ENCODE measurements at regions not wholly inside any gene's neighbourhood (a gene's known extent, or its start where the extent isn't known, plus 50 kb on each side); places are given as distances from the start of the nearest gene placed in this dataset.

DNA sequence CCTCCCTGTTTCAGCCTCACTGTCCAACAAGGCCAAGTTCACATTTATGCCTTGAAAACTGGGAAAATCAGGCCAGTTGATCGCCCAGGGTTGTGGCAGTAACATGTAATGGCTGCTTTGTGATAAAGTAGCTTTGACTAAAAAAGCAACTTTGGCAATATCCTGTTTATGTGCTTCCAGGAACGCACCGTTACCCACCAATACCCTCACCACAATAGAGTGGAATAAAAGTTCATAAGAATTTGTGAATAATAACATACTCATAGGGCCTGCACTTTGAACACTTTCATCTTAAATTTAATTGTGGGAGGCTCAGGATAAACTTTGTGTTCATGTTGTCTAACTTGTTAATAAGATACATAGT is 80.7 kb upstream of the MAML3 start:
- TF ChIP-seq EZH2phosphoT487 (IDR thresholded peaks at IDR 0.05; ENCODE audit: borderline replicate concordance, low read length) = no peak
- TF ChIP-seq, protein P1, sequence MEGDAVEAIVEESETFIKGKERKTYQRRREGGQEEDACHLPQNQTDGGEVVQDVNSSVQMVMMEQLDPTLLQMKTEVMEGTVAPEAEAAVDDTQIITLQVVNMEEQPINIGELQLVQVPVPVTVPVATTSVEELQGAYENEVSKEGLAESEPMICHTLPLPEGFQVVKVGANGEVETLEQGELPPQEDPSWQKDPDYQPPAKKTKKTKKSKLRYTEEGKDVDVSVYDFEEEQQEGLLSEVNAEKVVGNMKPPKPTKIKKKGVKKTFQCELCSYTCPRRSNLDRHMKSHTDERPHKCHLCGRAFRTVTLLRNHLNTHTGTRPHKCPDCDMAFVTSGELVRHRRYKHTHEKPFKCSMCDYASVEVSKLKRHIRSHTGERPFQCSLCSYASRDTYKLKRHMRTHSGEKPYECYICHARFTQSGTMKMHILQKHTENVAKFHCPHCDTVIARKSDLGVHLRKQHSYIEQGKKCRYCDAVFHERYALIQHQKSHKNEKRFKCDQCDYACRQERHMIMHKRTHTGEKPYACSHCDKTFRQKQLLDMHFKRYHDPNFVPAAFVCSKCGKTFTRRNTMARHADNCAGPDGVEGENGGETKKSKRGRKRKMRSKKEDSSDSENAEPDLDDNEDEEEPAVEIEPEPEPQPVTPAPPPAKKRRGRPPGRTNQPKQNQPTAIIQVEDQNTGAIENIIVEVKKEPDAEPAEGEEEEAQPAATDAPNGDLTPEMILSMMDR (IDR thresholded peaks at IDR 0.05; ENCODE audit: low read depth, low read length, poor library complexity, severe bottlenecking) = no peak
- H3K4me3 ChIP-seq (ENCODE audit: low read length) = peak overlapping the region; percentile 42
- H3K9me2 ChIP-seq (replicated peaks; ENCODE audit: control insufficient read depth, low read length) = no peaks in the 10 kb centered on the region
- H3K36me3 ChIP-seq (ENCODE audit: control insufficient read depth, low read length) = no peaks in the 10 kb centered on the region
- no peaks in the 10 kb centered on the region for H3K27me3 ChIP-seq (ENCODE audit: control insufficient read depth, low read length)
- no peaks in the 10 kb centered on the region for H3K79me2 ChIP-seq (ENCODE audit: control insufficient read depth, low read length)
- H3K4me1 ChIP-seq (ENCODE audit: control insufficient read depth, low read length) = peaks cover 66% of the 10 kb centered on the region
- peaks cover 16% of the 10 kb centered on the region for H3F3A ChIP-seq (ENCODE audit: control insufficient read depth, insufficient read depth)
- no peaks in the 10 kb centered on the region for H3K9me3 ChIP-seq (ENCODE audit: control insufficient read depth, insufficient read depth, low read length)
- peak overlapping the region; percentile 70 for H3K4me2 ChIP-seq (ENCODE audit: low read length)
- H4K20me1 ChIP-seq (ENCODE audit: control insufficient read depth, insufficient read depth, low read depth, low read length) = no peaks in the 10 kb centered on the region
- H3K27ac ChIP-seq (ENCODE audit: low read depth, low read length) = 0 out of 2 replicates have a peak overlapping the region, but pooled peaks have one; percentile 5

DNA sequence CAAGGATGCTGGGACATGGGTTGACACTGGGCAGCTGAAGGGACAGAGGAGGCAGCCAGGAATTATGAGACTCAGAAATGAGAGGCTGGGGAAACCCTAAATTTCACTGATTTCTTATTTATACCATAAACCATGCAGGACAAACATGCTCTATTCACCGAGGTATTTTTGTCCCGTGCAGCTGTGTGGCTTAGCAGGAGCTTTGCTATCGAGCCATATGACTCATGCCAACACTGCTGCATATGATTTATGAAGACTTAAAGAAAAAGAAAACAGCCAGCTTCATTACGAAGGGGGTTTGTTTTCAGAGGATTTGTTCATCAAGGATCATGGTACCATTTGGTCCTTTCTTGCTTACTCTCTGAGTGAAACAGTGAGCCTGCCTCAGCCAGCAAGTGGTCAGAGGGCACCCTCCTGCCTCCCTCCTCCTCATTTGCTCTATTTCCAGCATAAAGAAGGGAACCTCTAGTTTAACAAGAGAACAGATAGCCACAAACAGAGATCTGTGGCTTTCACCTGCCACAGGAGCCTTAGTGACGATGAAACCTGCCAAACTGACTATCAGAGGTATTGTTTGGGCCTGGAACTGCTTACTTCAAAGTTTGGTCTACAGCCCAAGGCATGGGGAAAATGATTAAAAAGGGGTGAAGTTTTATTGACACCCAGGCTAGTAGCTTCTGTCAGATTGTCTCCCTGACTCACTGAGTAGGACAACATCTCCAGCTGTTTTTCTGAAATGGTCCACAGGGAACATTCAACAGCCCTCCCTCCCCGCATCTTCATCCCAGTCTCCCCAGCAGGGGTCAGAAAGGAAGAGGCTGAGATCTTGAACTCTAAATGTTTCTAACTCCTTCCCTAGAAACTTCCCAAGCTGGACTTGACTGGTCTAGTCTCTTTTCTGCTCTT is 80.1 kb upstream of the MAML3 start:
- no peaks in the 10 kb centered on the region for H3K79me2 ChIP-seq (ENCODE audit: control insufficient read depth, low read length)
- H3K4me1 ChIP-seq (ENCODE audit: control insufficient read depth, low read length) = peaks cover 59% of the 10 kb centered on the region
- TF ChIP-seq, protein P1 (IDR thresholded peaks at IDR 0.05; ENCODE audit: low read depth, low read length, poor library complexity, severe bottlenecking) = peak; percentile 35
- no peak for TF ChIP-seq EZH2phosphoT487 (IDR thresholded peaks at IDR 0.05; ENCODE audit: borderline replicate concordance, low read length)
- H3K9me3 ChIP-seq (ENCODE audit: control insufficient read depth, insufficient read depth, low read length) = no peaks in the 10 kb centered on the region
- H4K20me1 ChIP-seq (ENCODE audit: control insufficient read depth, insufficient read depth, low read depth, low read length) = no peaks in the 10 kb centered on the region
- 0 out of 2 replicates have a peak overlapping the region, but pooled peaks have one; percentile 5 for H3K27ac ChIP-seq (ENCODE audit: low read depth, low read length)
- H3K27me3 ChIP-seq (ENCODE audit: control insufficient read depth, low read length) = no peaks in the 10 kb centered on the region
- no peaks in the 10 kb centered on the region for H3K9me2 ChIP-seq (replicated peaks; ENCODE audit: control insufficient read depth, low read length)
- peaks cover 10% of the 10 kb centered on the region for H3F3A ChIP-seq (ENCODE audit: control insufficient read depth, insufficient read depth)
- peak overlapping the region; percentile 42 for H3K4me3 ChIP-seq (ENCODE audit: low read length)
- no peaks in the 10 kb centered on the region for H3K36me3 ChIP-seq (ENCODE audit: control insufficient read depth, low read length)
- peak overlapping the region; percentile 70 for H3K4me2 ChIP-seq (ENCODE audit: low read length)

DNA sequence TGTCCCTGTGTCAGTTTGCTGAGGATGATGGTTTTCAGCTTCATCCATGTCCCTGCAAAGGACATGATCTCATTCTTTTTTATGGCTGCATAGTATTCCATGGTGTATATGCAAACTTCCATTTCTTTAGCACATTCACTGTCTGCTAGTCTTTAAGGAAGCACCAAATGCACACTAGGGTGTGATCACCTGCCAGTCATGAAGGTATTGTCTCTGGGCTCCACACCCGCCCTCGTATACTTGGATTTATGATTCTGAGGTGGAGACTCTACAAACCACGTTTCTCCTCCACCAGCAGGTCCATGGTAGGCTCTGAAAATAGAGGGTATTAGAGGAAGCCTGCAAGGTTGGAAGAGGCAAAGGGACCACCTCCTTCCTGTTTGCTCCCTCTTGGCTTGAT is 75.9 kb upstream of the MAML3 start:
- Histone ChIP-seq H3K27ac (ENCODE audit: low read depth, low read length) (no peak overlapping the region), H3K4me3 (ENCODE audit: low read length) (no peak overlapping the region), H3K4me1 (ENCODE audit: control insufficient read depth, low read length) (peaks cover 18% of the 10 kb centered on the region), H3F3A (ENCODE audit: control insufficient read depth, insufficient read depth) (no peaks in the 10 kb centered on the region), H3K79me2 (ENCODE audit: control insufficient read depth, low read length) (no peaks in the 10 kb centered on the region), H3K27me3 (ENCODE audit: control insufficient read depth, low read length) (no peaks in the 10 kb centered on the region), H3K4me2 (ENCODE audit: low read length) (no peak overlapping the region), H3K9me3 (ENCODE audit: control insufficient read depth, insufficient read depth, low read length) (no peaks in the 10 kb centered on the region), H4K20me1 (ENCODE audit: control insufficient read depth, insufficient read depth, low read depth, low read length) (no peaks in the 10 kb centered on the region), H3K9me2 (replicated peaks; ENCODE audit: control insufficient read depth, low read length) (no peaks in the 10 kb centered on the region), H3K36me3 (ENCODE audit: control insufficient read depth, low read length) (no peaks in the 10 kb centered on the region)
- TF ChIP-seq, protein P1 (IDR thresholded peaks at IDR 0.05; ENCODE audit: low read depth, low read length, poor library complexity, severe bottlenecking) = no peak
- no peak for TF ChIP-seq EZH2phosphoT487 (IDR thresholded peaks at IDR 0.05; ENCODE audit: borderline replicate concordance, low read length)

Data from DOHH2 (cell line).